CD4-positive, alpha-beta T cell treated with Interleukin-1 beta for 1 hour (primary cell): ENCODE measurements at regions not wholly inside any gene's neighbourhood (a gene's known extent, or its start where the extent isn't known, plus 50 kb on each side); places are given as distances from the start of the nearest gene placed in this dataset.

Source experiments
- DNase-seq, 2 donors: peaks; one replicate each; pipeline ENCODE4 v3.0.0-alpha.2; 2020 to 2022

GRCh38 chr10:128921389-128922022 lies 545.5 kb upstream of the MGMT start:
- DNase-seq: no peak

GRCh38 chr10:128922172-128922571 lies 544.9 kb upstream of the MGMT start:
- DNase-seq: no peak

DNA sequence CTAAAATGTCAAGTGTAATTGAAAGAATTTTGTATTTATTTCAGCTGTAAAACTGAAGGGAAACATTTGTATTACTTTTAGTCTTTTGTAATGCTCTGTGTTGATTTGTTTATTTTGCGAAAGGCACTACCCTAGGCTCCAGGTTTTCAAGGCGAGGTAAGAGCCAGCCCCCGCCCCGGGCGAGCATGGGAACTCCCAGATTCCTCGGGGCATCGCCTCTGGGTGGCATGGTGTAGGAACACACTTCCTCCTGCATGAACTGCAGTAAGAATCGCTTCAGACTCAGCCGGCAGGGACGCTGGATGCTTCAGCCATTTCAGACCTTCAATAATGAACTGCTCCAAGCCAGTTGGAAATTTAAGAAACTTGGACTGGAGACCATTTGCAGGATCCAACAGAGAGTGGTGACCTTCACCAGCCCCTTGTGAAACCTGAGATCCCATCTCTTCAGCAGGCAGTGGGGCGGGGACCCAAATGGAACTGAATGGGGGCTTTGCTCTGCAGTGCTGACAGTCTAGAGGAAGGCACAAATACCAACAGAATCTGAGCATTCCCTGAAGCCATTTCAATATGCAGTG lies 544.3 kb upstream of the MGMT start:
- DNase-seq: no peak

- no peak for DNase-seq
Measured at GRCh38 chr10:128924918-128925317, 542.1 kb upstream of the MGMT start.

DNA sequence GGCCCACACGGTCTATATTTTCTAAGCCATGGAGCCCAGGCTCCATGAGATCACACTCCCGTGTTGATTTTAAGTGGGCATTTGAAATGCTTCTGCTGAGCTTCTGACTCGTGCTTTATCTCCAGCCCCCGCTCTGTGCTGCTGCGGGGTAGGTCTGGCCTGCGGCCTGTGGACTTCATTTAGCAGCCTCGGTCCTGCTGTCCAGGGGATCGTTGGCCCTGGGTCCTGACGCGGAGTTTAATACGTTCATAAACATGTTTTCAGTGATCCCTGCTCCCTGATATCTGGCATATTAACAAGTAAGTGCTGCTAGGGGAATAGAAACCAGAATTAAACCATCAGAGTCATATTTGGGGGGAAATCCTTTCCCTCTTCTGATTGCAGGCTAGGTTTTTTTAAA lies 540.3 kb upstream of the MGMT start:
- no peak for DNase-seq

- DNase-seq: no peak
Measured at GRCh38 chr10:128927497-128928161, 539.4 kb upstream of the MGMT start.

GRCh38 chr10:128928231-128928836 lies 538.7 kb upstream of the MGMT start:
- DNase-seq: no peak

DNA sequence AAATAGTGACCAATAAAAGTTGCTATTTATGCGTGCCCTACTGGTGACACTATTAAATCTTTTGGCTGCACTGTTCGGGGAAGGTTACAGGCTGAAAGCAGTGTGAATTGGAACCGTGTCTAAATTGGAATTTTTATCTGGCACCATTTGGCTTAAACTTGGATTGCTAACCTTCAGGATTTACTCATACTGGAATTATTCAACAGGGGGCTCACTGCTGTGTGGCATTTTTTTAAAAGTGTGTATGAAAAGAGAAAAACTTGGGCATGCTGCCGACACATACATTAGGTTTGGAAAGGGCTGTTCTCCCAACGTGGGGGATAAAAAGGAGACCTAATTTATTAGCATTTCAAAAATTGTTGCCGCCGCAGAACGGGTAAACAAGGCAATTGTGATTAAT lies 537.9 kb upstream of the MGMT start:
- DNase-seq: no peak

GRCh38 chr10:128929767-128930166 lies 537.3 kb upstream of the MGMT start:
- DNase-seq: no peak

DNA sequence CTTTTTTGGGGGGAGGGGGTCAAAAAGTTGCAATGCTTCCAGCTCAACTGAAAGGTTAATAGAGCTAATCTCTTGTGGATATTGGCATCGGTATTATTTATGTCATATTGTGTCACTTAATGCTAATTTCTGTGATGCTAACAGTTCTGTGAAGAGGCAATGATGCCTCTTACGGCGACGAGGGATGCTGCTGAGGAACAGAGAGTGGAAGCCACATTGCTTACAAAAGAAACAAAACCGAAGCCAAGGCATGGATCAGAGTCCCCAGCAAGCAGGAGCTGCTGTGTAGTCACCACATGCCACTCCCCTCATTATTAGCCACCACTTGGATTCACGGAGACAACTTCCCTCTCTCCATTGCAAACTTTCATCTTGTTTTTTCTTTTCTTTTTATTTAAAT lies 536.5 kb upstream of the MGMT start:
- DNase-seq: no peak

- no peak for DNase-seq
Measured at GRCh38 chr10:128932071-128932820, 534.8 kb upstream of the MGMT start.

- DNase-seq: no peak
Measured at GRCh38 chr10:128934492-128934891, 532.5 kb upstream of the MGMT start.

DNA sequence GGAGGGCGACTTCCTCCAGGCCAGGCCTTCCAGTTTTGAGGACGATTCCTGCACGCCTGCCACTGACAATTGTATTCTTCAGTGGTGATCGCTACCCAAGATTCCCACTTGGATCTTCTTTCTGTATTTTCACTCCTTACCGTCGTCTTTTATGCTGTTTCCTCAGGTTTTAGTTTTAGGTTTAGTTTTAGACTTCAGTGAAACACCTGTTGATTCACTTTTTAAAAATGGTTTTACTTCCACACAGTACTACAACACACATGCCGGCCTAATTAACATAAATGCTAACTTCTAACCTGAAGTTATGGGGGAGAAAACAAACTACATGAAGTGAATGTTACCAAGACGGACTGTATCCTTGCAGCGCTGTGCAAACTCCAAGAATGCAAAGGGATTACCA lies 530.6 kb upstream of the MGMT start:
- DNase-seq: no peak

GRCh38 chr10:128938558-128938957 lies 528.5 kb upstream of the MGMT start:
- DNase-seq: no peak

DNA sequence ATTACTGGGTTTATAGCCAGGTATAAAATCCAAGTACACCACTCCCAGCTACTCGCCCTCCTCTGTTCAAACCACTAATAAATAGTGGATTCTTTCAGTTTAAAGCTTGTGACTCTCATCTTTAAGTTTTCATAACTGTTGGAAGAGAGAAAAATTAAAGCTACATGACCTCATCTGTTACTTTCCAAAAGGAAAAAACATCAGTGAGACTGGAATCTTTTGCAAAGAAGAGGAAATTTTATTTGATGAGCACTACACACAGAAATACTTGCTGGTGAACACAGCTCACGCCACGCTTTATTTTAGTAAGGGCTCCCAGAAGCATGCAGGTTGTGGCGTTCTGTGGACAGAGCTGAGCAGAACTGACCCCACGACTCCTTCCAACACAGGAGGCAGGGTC lies 527.0 kb upstream of the MGMT start:
- no peak for DNase-seq

GRCh38 chr10:128943111-128943510 lies 523.9 kb upstream of the MGMT start:
- DNase-seq: no peak

- DNase-seq: no peak
Measured at GRCh38 chr10:128945398-128945797, 521.6 kb upstream of the MGMT start.

GRCh38 chr10:128950159-128950915 lies 516.7 kb upstream of the MGMT start:
- no peak for DNase-seq

DNA sequence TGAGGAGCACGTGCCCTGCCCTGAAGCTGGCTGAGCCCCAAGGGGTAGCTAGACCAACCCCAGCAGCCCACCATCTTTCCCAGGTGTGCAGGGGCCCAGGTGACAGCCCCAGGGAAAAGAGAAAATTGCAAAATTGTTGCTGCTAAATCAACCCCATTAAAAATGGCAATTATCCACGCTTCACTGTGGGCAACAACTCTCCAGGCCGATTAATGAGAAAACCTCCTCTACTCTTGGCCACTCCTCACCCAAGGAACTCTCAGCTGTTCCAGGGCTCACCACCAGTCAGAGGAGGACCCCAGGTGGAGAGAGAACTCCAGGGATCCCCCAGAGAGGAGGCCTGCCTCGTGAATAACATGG lies 516.1 kb upstream of the MGMT start:
- no peak for DNase-seq

DNA sequence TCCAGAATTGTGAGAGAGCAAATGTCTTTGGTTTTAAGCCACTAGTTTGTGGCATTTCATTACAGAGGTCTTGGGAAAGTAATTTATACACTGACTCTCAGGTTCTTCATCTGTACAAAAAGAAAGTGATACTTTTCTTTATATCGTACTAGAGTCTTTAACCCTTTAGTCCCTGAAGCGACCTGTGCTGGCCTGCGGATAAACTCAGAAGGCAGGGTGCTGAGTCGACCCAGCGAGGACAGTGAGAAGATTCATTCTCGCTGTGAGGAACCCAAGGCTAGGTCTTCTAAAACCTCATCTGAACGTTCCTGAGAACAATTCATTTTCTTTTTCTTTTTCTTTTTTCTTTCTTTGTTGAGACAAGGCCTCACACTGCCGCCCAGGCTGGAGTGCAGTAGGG lies 514.2 kb upstream of the MGMT start:
- no peak for DNase-seq

GRCh38 chr10:128956149-128956548 lies 510.9 kb upstream of the MGMT start:
- no peak for DNase-seq

GRCh38 chr10:128957221-128957620 lies 509.8 kb upstream of the MGMT start:
- no peak for DNase-seq
